Left kidney (tissue), 1 donor: ENCODE measurements at regions not wholly inside any gene's neighbourhood (a gene's known extent, or its start where the extent isn't known, plus 50 kb on each side); places are given as distances from the start of the nearest gene placed in this dataset.

ENCODE experiments used
- DNase-seq: peaks from one replicate; pipeline ENCODE4 v3.0.0-alpha.2; 2013

- DNase-seq = no peak
Measured at GRCh38 chr1:30316056-30316455, 407.3 kb downstream of the MATN1 start.

GRCh38 chr1:30315185-30315960 lies 408.0 kb downstream of the MATN1 start:
- DNase-seq = no peak

GRCh38 chr1:30314591-30314990 lies 408.8 kb downstream of the MATN1 start:
- DNase-seq = no peak

GRCh38 chr1:30313584-30313983 lies 409.8 kb downstream of the MATN1 start:
- DNase-seq = no peak

- no peak for DNase-seq
Measured at GRCh38 chr1:30313176-30313575, 410.2 kb downstream of the MATN1 start.

GRCh38 chr1:30312226-30312625 lies 411.2 kb downstream of the MATN1 start:
- DNase-seq = no peak

- no peak for DNase-seq
Measured at GRCh38 chr1:30311749-30312148, 411.6 kb downstream of the MATN1 start.

- no peak for DNase-seq
Measured at GRCh38 chr1:30310966-30311742, 412.2 kb downstream of the MATN1 start.

GRCh38 chr1:30307182-30307581 lies 416.2 kb downstream of the MATN1 start:
- DNase-seq = no peak

GRCh38 chr1:30305519-30305918 lies 417.9 kb downstream of the MATN1 start:
- no peak for DNase-seq

- no peak for DNase-seq
Measured at GRCh38 chr1:30305061-30305460, 418.3 kb downstream of the MATN1 start.

GRCh38 chr1:30304080-30304479 lies 419.3 kb downstream of the MATN1 start:
- no peak for DNase-seq

GRCh38 chr1:30303387-30303786 lies 420.0 kb downstream of the MATN1 start:
- no peak for DNase-seq

- DNase-seq = no peak
Measured at GRCh38 chr1:30302858-30303257, 420.5 kb downstream of the MATN1 start.

- no peak for DNase-seq
Measured at GRCh38 chr1:30300669-30301068, 422.7 kb downstream of the MATN1 start.

- DNase-seq = no peak
Measured at GRCh38 chr1:30299393-30299792, 424.0 kb downstream of the MATN1 start.

- DNase-seq = no peak
Measured at GRCh38 chr1:30295674-30296073, 427.7 kb downstream of the MATN1 start.

GRCh38 chr1:30295266-30295665 lies 428.1 kb downstream of the MATN1 start:
- DNase-seq = no peak

- no peak for DNase-seq
Measured at GRCh38 chr1:30294508-30294907, 428.9 kb downstream of the MATN1 start.

- DNase-seq = no peak
Measured at GRCh38 chr1:30292451-30292850, 430.9 kb downstream of the MATN1 start.

GRCh38 chr1:30291526-30291925 lies 431.9 kb downstream of the MATN1 start:
- DNase-seq = no peak

- no peak for DNase-seq
Measured at GRCh38 chr1:30290581-30290980, 432.8 kb downstream of the MATN1 start.

GRCh38 chr1:30287976-30288375 lies 435.4 kb downstream of the MATN1 start:
- no peak for DNase-seq
